Trophoblast cell (in vitro differentiated cells and primary cell): ENCODE measurements at regions not wholly inside any gene's neighbourhood (a gene's known extent, or its start where the extent isn't known, plus 50 kb on each side); places are given as distances from the start of the nearest gene placed in this dataset.

Experiments
- DNase-seq, 2 donors: peaks; one replicate each; pipeline ENCODE4 v3.0.0-alpha.2; 2016
- H2AFZ ChIP-seq: 2 replicates; pipeline ENCODE4 v1.6.1; 2013; ENCODE audit warnings: low read length, moderate library complexity, mild to moderate bottlenecking; ENCODE audit not compliant: insufficient read depth, poor library complexity
- H2AK5ac ChIP-seq: 2 replicates; pipeline ENCODE4 v1.6.1; 2013; ENCODE audit warnings: mild to moderate bottlenecking, low read length
- H2BK120ac ChIP-seq: 2 replicates; pipeline ENCODE4 v1.6.1; 2013; ENCODE audit warnings: low read length, mild to moderate bottlenecking, moderate library complexity; ENCODE audit not compliant: insufficient read depth, poor library complexity
- H2BK12ac ChIP-seq: 2 replicates; pipeline ENCODE4 v1.6.1; 2013; ENCODE audit warnings: mild to moderate bottlenecking, low read length, moderate library complexity
- H2BK5ac ChIP-seq: 2 replicates; pipeline ENCODE4 v1.6.1; 2013; ENCODE audit warnings: low read length, low read depth, moderate library complexity, mild to moderate bottlenecking; ENCODE audit not compliant: poor library complexity
- H3K14ac ChIP-seq: 2 replicates; pipeline ENCODE4 v1.6.1; 2013; ENCODE audit warnings: mild to moderate bottlenecking, low read length
- H3K18ac ChIP-seq: 2 replicates; pipeline ENCODE4 v1.6.1; 2013; ENCODE audit warnings: mild to moderate bottlenecking, low read length
- H3K23ac ChIP-seq: 2 replicates; pipeline ENCODE4 v1.6.1; 2013; ENCODE audit warnings: low read length
- H3K27ac ChIP-seq: 2 replicates; pipeline ENCODE4 v1.5.1; 2013; ENCODE audit warnings: low read depth, mild to moderate bottlenecking, inconsistent platforms, low read length, moderate library complexity
- H3K27me3 ChIP-seq: 2 replicates; pipeline ENCODE4 v1.6.1; 2013; ENCODE audit warnings: inconsistent platforms, mild to moderate bottlenecking, low read length, moderate library complexity; ENCODE audit not compliant: insufficient read depth
- H3K36me3 ChIP-seq, 2 experiments: 1 replicate in 1 of 2; 2 replicates in 1 of 2; pipeline ENCODE4 v1.6.1; 2013; ENCODE audit warnings: low read length in 2 of 2, mild to moderate bottlenecking in 2 of 2, moderate library complexity in 1 of 2; ENCODE audit not compliant: insufficient read depth in 2 of 2, control insufficient read depth in 1 of 2
- H3K4ac ChIP-seq: 2 replicates; pipeline ENCODE4 v1.6.1; 2013; ENCODE audit warnings: low read depth, mild to moderate bottlenecking, low read length, moderate library complexity
- H3K4me1 ChIP-seq, 2 experiments: 1 replicate in 1 of 2; 2 replicates in 1 of 2; pipeline ENCODE4 v1.6.1; 2013; ENCODE audit warnings: low read length in 2 of 2, mild to moderate bottlenecking in 2 of 2, moderate library complexity in 1 of 2; ENCODE audit not compliant: insufficient read depth in 2 of 2, control insufficient read depth in 1 of 2
- H3K4me2 ChIP-seq: 2 replicates; pipeline ENCODE4 v1.6.1; 2013; ENCODE audit warnings: inconsistent platforms, mild to moderate bottlenecking, low read length, moderate library complexity
- H3K4me3 ChIP-seq: 2 replicates; pipeline ENCODE4 v1.5.1; 2013; ENCODE audit warnings: mild to moderate bottlenecking, low read depth, low read length, inconsistent platforms
- H3K79me1 ChIP-seq: one replicate; pipeline ENCODE4 v1.6.1; 2013; ENCODE audit warnings: low read length
- H3K79me2 ChIP-seq: 2 replicates; pipeline ENCODE4 v1.6.1; 2013; ENCODE audit warnings: low read length, mild to moderate bottlenecking; ENCODE audit not compliant: control insufficient read depth, insufficient read depth, poor library complexity
- H3K9ac ChIP-seq: 2 replicates; pipeline ENCODE4 v1.6.1; 2013; ENCODE audit warnings: mild to moderate bottlenecking, low read length
- H3K9me3 ChIP-seq: 2 replicates; pipeline ENCODE4 v1.6.1; 2013; ENCODE audit warnings: low read depth, mild to moderate bottlenecking, control low read depth, inconsistent platforms, low read length; ENCODE audit not compliant: insufficient read depth
- H4K12ac ChIP-seq: 2 replicates; pipeline ENCODE4 v1.6.1; 2013; ENCODE audit warnings: low read depth, mild to moderate bottlenecking, low read length, moderate library complexity
- H4K8ac ChIP-seq: 2 replicates; pipeline ENCODE4 v1.6.1; 2013; ENCODE audit warnings: low read depth, mild to moderate bottlenecking, low read length, moderate library complexity
- H4K91ac ChIP-seq: one replicate; pipeline ENCODE4 v1.6.1; 2013; ENCODE audit warnings: low read depth, mild to moderate bottlenecking, low read length, moderate library complexity
- whole genome bisulfite sequencing: extraction: QIAGEN DNeasy Blood & Tissue Kit; methylation state at CpG from one replicate; pipeline ENCODE4 v1.1.7; 2013; ENCODE audit warnings: missing lambda C conversion rate; ENCODE audit not compliant: insufficient read length, insufficient coverage; ENCODE audit errors: extremely low coverage; 5-methylcytosine and 5-hydroxymethylcytosine counted together

- Histone ChIP-seq H4K12ac (no peak overlapping the region), H3K79me1 (peaks cover 74% of the 10 kb centered on the region), H3K79me2 (peaks cover 14% of the 10 kb centered on the region), H3K18ac (no peak overlapping the region), H3K4me3 (no peak overlapping the region), H2AFZ (no peak overlapping the region), H3K27ac (peak overlapping the region; percentile 65), H2BK120ac (peak overlapping the region; percentile 72), H3K14ac (peak overlapping the region; percentile 62), H2BK12ac (peak overlapping the region; percentile 37), H2BK5ac (peak overlapping the region; percentile 55), H3K4me1 (peaks cover 15 to 38% of the 10 kb centered on the region in 2 experiments), H4K91ac (peak overlapping the region; percentile 98), H3K4me2 (no peak overlapping the region), H3K9ac (no peak overlapping the region), H4K8ac (no peak overlapping the region), H3K23ac (no peak overlapping the region), H3K4ac (no peak overlapping the region), H3K9me3 (no peaks in the 10 kb centered on the region), H2AK5ac (peak overlapping the region; percentile 31), H3K27me3 (no peaks in the 10 kb centered on the region), H3K36me3 (peaks cover 0 to 2% of the 10 kb centered on the region in 2 experiments)
- peak in 1 of 2 donors; percentile 5 for DNase-seq
- WGBS: no CpG with 5 or more reads among the region's 4 CpGs
Measured at GRCh38 chr10:29106287-29106686, 182.6 kb upstream of the LYZL1 start.

GRCh38 chr10:29107866-29108498, 180.9 kb upstream of the LYZL1 start:
- peak overlapping the region; percentile 92 for H2BK5ac ChIP-seq
- no peak overlapping the region for H3K4me3 ChIP-seq
- WGBS: no CpG with 5 or more reads among the region's 2 CpGs
- no peak overlapping the region for H3K23ac ChIP-seq
- H3K14ac ChIP-seq: peak overlapping the region; percentile 85
- H4K91ac ChIP-seq: peak overlapping the region; percentile 96
- H3K27ac ChIP-seq: peak overlapping the region; percentile 83
- no peaks in the 10 kb centered on the region for H3K27me3 ChIP-seq
- H3K9ac ChIP-seq: no peak overlapping the region
- peak overlapping the region; percentile 94 for H2BK120ac ChIP-seq
- peak overlapping the region; percentile 96 for H2BK12ac ChIP-seq
- peaks cover 75% of the 10 kb centered on the region for H3K79me1 ChIP-seq
- H3K36me3 ChIP-seq: peaks cover 0 to 2% of the 10 kb centered on the region in 2 experiments
- H3K4me1 ChIP-seq: peaks cover 20 to 38% of the 10 kb centered on the region in 2 experiments
- H2AK5ac ChIP-seq: peak overlapping the region; percentile 84
- no peak overlapping the region for H4K12ac ChIP-seq
- peak overlapping the region; percentile 56 for H4K8ac ChIP-seq
- H3K4me2 ChIP-seq: no peak overlapping the region
- H3K79me2 ChIP-seq: peaks cover 12% of the 10 kb centered on the region
- H3K18ac ChIP-seq: peak overlapping the region; percentile 27
- DNase-seq: no peak
- H3K4ac ChIP-seq: peak overlapping the region; percentile 50
- H2AFZ ChIP-seq: no peak overlapping the region
- H3K9me3 ChIP-seq: no peaks in the 10 kb centered on the region

- Histone ChIP-seq H3K27ac (peak overlapping the region; percentile 83), H4K8ac (peak overlapping the region; percentile 46), H2BK5ac (peak overlapping the region; percentile 87), H4K12ac (no peak overlapping the region), H2BK12ac (peak overlapping the region; percentile 95), H3K4me1 (peaks cover 27 to 44% of the 10 kb centered on the region in 2 experiments), H2AFZ (peak overlapping the region; percentile 46), H2AK5ac (peak overlapping the region; percentile 65), H3K9me3 (no peaks in the 10 kb centered on the region), H3K9ac (no peak overlapping the region), H3K27me3 (no peaks in the 10 kb centered on the region), H3K79me2 (peaks cover 11% of the 10 kb centered on the region), H3K79me1 (peaks cover 71% of the 10 kb centered on the region), H3K14ac (peak overlapping the region; percentile 63), H4K91ac (peak overlapping the region; percentile 97), H2BK120ac (peak overlapping the region; percentile 92), H3K4me2 (no peak overlapping the region), H3K36me3 (no peaks in the 10 kb centered on the region), H3K18ac (peak overlapping the region; percentile 58), H3K4ac (peak overlapping the region; percentile 64), H3K23ac (no peak overlapping the region), H3K4me3 (no peak overlapping the region)
- no CpG with 5 or more reads among the region's 9 CpGs for WGBS
- DNase-seq: no peak
Measured at GRCh38 chr10:29109707-29110571, 178.9 kb upstream of the LYZL1 start.

- H3K14ac ChIP-seq: peak overlapping the region; percentile 20
- H2BK12ac ChIP-seq: peak overlapping the region; percentile 21
- no peak overlapping the region for H3K9ac ChIP-seq
- peak overlapping the region; percentile 12 for H4K8ac ChIP-seq
- H3K4ac ChIP-seq: peak overlapping the region; percentile 8
- H3K4me1 ChIP-seq: peaks cover 27 to 38% of the 10 kb centered on the region in 2 experiments
- no peaks in the 10 kb centered on the region for H3K27me3 ChIP-seq
- peaks cover 2% of the 10 kb centered on the region for H3K79me2 ChIP-seq
- peaks cover 58% of the 10 kb centered on the region for H3K79me1 ChIP-seq
- H2AK5ac ChIP-seq: no peak overlapping the region
- WGBS: no CpG with 5 or more reads among the region's 13 CpGs
- H4K12ac ChIP-seq: peak overlapping the region; percentile 1
- H3K9me3 ChIP-seq: no peaks in the 10 kb centered on the region
- H3K4me3 ChIP-seq: no peak overlapping the region
- peaks cover 3% of the 10 kb centered on the region in 2 experiments for H3K36me3 ChIP-seq
- peak overlapping the region; percentile 96 for H4K91ac ChIP-seq
- H3K27ac ChIP-seq: peak overlapping the region; percentile 96
- peak; percentile 49 to 77 for DNase-seq
- no peak overlapping the region for H3K23ac ChIP-seq
- no peak overlapping the region for H2AFZ ChIP-seq
- H2BK120ac ChIP-seq: peak overlapping the region; percentile 88
- peak overlapping the region; percentile 2 for H3K4me2 ChIP-seq
- peak overlapping the region; percentile 98 for H2BK5ac ChIP-seq
- H3K18ac ChIP-seq: no peak overlapping the region
Measured at GRCh38 chr10:29112827-29113615, 175.8 kb upstream of the LYZL1 start.
